ENCODE measurements at regions not wholly inside any gene's neighbourhood (a gene's known extent, or its start where the extent isn't known, plus 50 kb on each side); places are given as distances from the start of the nearest gene placed in this dataset.

- TF ChIP-seq POLR2A (IDR thresholded peaks at IDR 0.05; ENCODE audit: low read depth) (no peak), CTCF (IDR thresholded peaks at IDR 0.05) (no peak)
These were observed 110.1 kb upstream of the PTPN1 start for GRCh38 chr20:50399917-50400704.

Data from esophagus muscularis mucosa (tissue), 3 donors.